A172 (cell line): ENCODE measurements at regions not wholly inside any gene's neighbourhood (a gene's known extent, or its start where the extent isn't known, plus 50 kb on each side); places are given as distances from the start of the nearest gene placed in this dataset.
A peak's percentile ranks its signal among the peaks of the same experiment; 100 is the strongest.
"Not testable (repeated sequence)": the region's sequence is repeated elsewhere in the genome, so short reads cannot be mapped to it uniquely, and the experiment has no call there.

ENCODE experiments used
- DNase-seq: peaks from one replicate; pipeline ENCODE4 v3.0.0-alpha.2; 2015; ENCODE audit warnings: low spot score

GRCh38 chr1:115453666-115454065 lies 115.6 kb upstream of the NGF start:
- no peak for DNase-seq

- DNase-seq = no peak
Measured at GRCh38 chr1:115452600-115453329, 114.7 kb upstream of the NGF start.

DNA sequence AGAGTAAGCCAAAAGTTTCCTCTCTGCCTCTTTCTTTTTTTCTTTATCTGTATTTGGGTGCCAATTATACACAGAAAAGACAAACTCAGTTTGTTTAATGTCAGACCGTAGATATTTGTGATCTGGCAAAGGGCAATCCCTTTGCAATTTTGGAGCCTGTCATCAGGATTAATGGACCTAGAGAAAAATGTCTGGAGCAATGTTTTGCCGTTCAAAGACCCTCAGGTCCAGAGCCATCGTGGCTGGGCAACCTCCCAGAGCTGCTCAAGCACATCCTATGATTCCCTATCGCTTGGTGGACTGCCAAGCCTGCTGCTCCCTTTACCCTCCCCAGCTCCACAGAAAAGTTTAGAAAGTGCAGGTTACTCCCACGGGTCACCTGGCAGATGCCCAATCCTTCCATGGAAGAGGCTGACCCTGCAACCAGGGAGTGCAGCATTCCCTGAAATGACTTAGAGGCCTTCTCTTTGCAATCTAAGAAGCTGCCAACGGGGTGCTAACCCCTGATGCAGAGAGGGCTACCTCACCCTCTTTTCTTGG lies 112.5 kb upstream of the NGF start:
- DNase-seq = no peak

GRCh38 chr1:115448282-115449044 lies 110.4 kb upstream of the NGF start:
- no peak for DNase-seq

- no peak for DNase-seq
Measured at GRCh38 chr1:115447672-115448071, 109.6 kb upstream of the NGF start.

GRCh38 chr1:115445090-115445489 lies 107.0 kb upstream of the NGF start:
- DNase-seq = no peak

DNA sequence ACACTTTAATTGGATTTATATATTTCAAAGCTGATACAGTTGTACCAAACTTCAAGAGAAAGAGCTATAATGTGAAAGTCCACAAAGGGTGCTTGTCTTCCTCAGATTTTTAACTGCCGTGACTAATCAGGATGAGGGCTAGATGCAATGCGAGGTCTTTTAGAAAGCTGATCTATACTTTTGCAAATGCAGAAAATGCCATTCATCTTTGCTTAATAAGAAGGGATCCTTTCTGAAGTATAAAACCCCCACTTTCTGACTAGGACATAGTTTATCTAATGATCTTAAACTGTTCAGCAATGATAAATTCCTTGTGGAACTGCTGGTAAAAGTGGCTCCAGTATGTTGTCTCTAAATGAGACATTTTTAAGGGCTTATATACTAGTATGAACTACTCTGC lies 102.7 kb upstream of the NGF start:
- no peak for DNase-seq

- DNase-seq = not testable (repeated sequence)
Measured at GRCh38 chr1:115439520-115439919, 101.5 kb upstream of the NGF start.

GRCh38 chr1:115437196-115437595 lies 99.1 kb upstream of the NGF start:
- DNase-seq = no peak

DNA sequence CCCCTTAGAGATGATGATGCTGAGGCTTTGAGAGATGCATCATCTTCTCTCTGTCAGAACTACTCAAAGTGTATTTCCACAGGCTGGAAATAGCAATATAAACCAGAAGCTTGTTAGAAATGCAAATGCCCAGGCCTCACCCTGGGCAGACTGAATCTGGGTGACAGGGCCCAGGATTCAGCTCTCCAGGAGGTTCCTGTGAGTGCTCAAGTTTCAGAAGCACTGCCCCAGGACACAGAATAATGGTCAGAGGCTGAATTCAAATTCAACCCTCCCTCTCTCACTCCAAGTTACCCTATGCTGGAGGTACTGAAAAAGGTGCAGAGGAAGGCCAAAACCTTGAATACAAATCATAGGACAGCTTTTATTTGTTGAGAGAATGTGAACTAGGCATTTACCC lies 98.5 kb upstream of the NGF start:
- DNase-seq = no peak

DNA sequence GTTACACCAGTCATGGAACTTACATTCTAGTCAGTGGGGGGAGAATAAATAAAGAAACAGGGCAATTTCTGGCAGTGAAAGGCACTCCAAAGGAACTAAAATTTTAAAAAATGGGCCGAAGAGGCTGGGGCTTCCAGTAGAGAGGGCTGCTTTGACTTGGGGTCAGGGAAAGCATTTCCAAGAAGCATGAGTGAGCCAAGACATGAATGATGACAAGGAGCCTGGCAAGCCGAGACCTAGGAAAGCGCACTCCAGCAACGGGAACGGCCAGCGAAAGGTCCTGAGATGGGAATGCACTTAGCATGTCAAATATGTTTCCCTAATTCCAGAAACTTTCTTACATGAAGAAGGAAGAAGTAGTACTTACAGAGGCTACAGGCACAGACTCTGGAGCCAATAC lies 95.4 kb upstream of the NGF start:
- DNase-seq = no peak

- no peak for DNase-seq
Measured at GRCh38 chr1:115432061-115432460, 94.0 kb upstream of the NGF start.

- peak; percentile 94 for DNase-seq
Measured at GRCh38 chr1:115430441-115431158, 92.6 kb upstream of the NGF start.

- peak; percentile 51 for DNase-seq
Measured at GRCh38 chr1:115429884-115430283, 91.8 kb upstream of the NGF start.

DNA sequence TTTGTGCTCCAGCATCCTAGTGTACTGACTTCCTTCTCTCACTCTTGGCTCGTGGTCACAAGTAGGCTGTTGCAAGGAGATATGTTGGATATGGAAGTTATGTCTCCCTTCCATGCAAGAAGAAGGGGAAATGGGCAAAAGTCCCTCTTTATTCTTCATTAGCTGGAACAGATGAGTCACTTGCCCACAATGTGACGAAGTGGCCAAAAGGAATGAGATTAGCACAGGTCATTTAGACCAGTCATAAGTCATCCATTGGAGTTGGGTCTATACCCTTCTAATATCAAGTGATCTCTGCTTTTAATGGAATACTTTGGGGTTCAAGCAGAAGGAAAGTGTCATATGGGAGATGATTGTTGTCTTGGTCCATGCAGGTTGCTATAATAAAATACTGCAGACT lies 91.2 kb upstream of the NGF start:
- DNase-seq = peak; percentile 81

GRCh38 chr1:115428676-115429075 lies 90.6 kb upstream of the NGF start:
- peak; percentile 64 for DNase-seq

DNA sequence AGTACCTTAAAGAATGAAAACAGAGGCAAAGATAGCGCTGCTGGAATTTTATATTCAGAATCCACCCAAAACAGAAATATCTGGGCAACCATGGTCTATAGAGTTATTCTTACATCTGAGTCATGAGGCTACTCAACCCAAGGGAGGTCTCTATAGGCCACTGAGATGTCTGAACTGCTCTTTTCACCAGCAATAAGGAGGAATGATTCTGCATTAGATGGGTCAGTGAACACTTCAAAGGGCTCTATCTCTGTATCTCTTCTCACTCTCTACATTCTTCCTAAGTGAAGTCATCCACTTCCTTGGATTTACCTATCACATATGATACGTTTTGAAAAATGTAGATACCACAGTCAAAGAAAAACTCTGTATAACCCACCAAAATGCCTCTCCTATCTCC lies 90.2 kb upstream of the NGF start:
- peak; percentile 75 for DNase-seq

DNA sequence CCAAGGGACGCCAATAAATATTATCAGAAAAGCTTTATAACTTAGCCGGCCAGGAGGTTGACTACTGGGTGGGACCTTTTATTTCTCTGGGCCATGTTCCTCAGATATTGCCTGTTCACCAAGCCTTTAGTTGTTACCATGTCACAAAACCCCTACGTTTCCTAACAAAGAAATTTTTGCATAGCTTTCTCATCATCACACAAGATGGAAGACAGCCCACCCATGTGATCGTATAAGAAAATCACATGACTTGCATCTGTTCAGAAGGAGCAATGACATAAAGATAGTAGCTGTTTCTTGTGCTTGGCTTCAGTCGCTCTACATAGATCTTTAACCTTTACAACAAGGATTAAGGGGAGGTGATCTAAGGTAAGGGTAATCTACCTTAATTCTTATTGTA lies 88.9 kb upstream of the NGF start:
- peak; percentile 19 for DNase-seq

GRCh38 chr1:115426231-115426771 lies 88.3 kb upstream of the NGF start:
- peak; percentile 97 for DNase-seq

GRCh38 chr1:115425442-115425841 lies 87.4 kb upstream of the NGF start:
- no peak for DNase-seq

DNA sequence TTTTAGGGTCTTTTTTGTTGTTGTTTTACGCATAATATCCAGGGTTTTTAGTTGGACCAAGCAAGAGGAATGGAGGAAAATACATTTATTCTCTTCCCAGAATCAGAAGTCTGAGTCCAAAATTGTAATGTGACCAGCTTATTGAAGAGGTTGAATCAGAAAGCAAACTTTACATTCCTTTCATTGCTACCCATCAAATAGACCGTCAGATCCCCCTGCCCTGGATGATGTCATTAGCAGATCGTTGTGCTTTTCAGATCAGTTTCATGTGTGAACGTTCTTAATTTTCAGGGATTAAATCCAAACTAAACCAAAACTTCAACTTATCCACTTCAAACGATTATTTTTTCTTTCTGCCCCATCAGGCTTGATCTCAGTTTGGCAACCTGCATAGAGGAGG lies 85.7 kb upstream of the NGF start:
- no peak for DNase-seq

DNA sequence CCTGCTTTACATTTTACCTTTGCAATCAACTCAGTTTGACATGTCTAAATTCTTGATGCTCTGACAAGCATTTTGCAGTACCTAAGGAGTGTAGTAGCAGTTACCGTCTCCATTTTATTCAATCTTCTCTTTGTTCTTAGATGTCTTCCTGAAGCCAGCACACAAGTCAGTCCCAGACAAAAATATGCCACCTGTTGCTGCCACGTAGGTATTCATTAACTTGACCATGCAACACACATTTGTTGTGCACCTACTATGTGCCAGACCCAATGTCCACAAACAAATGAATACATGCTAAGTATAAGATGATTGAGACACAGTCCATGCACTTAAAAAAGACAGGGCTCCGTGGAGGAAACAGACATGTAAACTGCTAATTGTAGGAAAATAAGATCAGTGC lies 81.5 kb upstream of the NGF start:
- no peak for DNase-seq
